GM23338 (cell line): ENCODE measurements at regions not wholly inside any gene's neighbourhood (a gene's known extent, or its start where the extent isn't known, plus 50 kb on each side); places are given as distances from the start of the nearest gene placed in this dataset.

ENCODE experiments used
- ATAC-seq: fragments of 200-7000 bp; cut with Tn5 transposase; 3 replicates; pipeline ENCODE4 v1.9.1; 2020
- DNase-seq: peaks from one replicate; pipeline ENCODE4 v3.0.0-alpha.2; 2015; ENCODE audit warnings: low spot score
- H2AFZ ChIP-seq: fragments of 200-600 bp; sonication (generic); 2 replicates; pipeline ENCODE4 v1.8.0; 2016; ENCODE audit warnings: antibody characterized with exemption, mild to moderate bottlenecking, moderate library complexity
- H3F3A ChIP-seq: fragments of 200-600 bp; sonication (generic); replicated peaks from 2 replicates; pipeline ENCODE4 v1.8.0; 2017; ENCODE audit warnings: antibody characterized with exemption, mixed run types, low read depth
- H3K27ac ChIP-seq: fragments of 200-600 bp; sonication (generic); 2 replicates; pipeline ENCODE4 v1.6.1; 2016; ENCODE audit warnings: low read depth
- H3K27me3 ChIP-seq: fragments of 200-600 bp; sonication (generic); 2 replicates; pipeline ENCODE4 v1.8.0; 2016; ENCODE audit warnings: mild to moderate bottlenecking, mixed run types, moderate library complexity; ENCODE audit not compliant: insufficient read depth
- H3K36me3 ChIP-seq: fragments of 200-600 bp; sonication (generic); 2 replicates; pipeline ENCODE4 v1.8.0; 2016; ENCODE audit warnings: mild to moderate bottlenecking; ENCODE audit not compliant: insufficient read depth
- H3K4me1 ChIP-seq: fragments of 200-600 bp; sonication (generic); 2 replicates; pipeline ENCODE4 v1.8.0; 2016; ENCODE audit warnings: mild to moderate bottlenecking, moderate library complexity; ENCODE audit not compliant: insufficient read depth
- H3K4me2 ChIP-seq: fragments of 200-600 bp; sonication (generic); 2 replicates; pipeline ENCODE4 v1.7.1; 2017; ENCODE audit warnings: mixed run types
- H3K4me3 ChIP-seq: fragments of 200-600 bp; sonication (generic); 2 replicates; pipeline ENCODE4 v1.6.1; 2016; ENCODE audit warnings: mixed run types
- H3K79me2 ChIP-seq: fragments of 200-600 bp; sonication (generic); replicated peaks from 2 replicates; pipeline ENCODE4 v1.8.0; 2017; ENCODE audit warnings: mild to moderate bottlenecking; ENCODE audit not compliant: insufficient read depth
- H3K9me2 ChIP-seq: fragments of 200-600 bp; sonication (generic); 2 replicates; pipeline ENCODE4 v1.8.0; 2017; ENCODE audit not compliant: insufficient read depth
- H4K20me1 ChIP-seq: fragments of 200-600 bp; sonication (generic); replicated peaks from 2 replicates; pipeline ENCODE4 v1.8.0; 2017; ENCODE audit warnings: mild to moderate bottlenecking; ENCODE audit not compliant: insufficient read depth
- H3K27ac Mint-ChIP-seq: 2 replicates; pipeline ENCODE4 v1.8.0; 2020; ENCODE audit warnings: inconsistent platforms, mild to moderate bottlenecking, moderate library complexity, mixed read lengths
- H3K27me3 Mint-ChIP-seq: 3 replicates; pipeline ENCODE4 v1.8.0; 2022; ENCODE audit warnings: low read depth, mild to moderate bottlenecking, moderate library complexity, mixed read lengths, inconsistent platforms; ENCODE audit not compliant: insufficient read depth, poor library complexity
- H3K36me3 Mint-ChIP-seq: 3 replicates; pipeline ENCODE4 v1.8.0; 2021; ENCODE audit warnings: low read depth, mild to moderate bottlenecking, inconsistent platforms, moderate library complexity, mixed read lengths
- H3K4me1 Mint-ChIP-seq: 3 replicates; pipeline ENCODE4 v1.8.0; 2020; ENCODE audit warnings: mild to moderate bottlenecking, inconsistent platforms, mixed read lengths
- H3K4me3 Mint-ChIP-seq: 3 replicates; pipeline ENCODE4 v1.8.0; 2021; ENCODE audit warnings: moderate library complexity, mild to moderate bottlenecking, inconsistent platforms, mixed read lengths
- H3K9me3 Mint-ChIP-seq: 3 replicates; pipeline ENCODE4 v1.8.0; 2020; ENCODE audit warnings: moderate library complexity, mild to moderate bottlenecking, inconsistent platforms, mixed read lengths
- CREB1 ChIP-seq: fragments of 250-450 bp; sonication (Bioruptor Pico); IDR thresholded peaks from 2 replicates; pipeline ENCODE4 v1.5.0; 2020; ENCODE audit warnings: low read depth, mild to moderate bottlenecking, moderate library complexity
- ETS1 ChIP-seq: IDR thresholded peaks from 2 replicates; pipeline ENCODE4 v1.6.1; 2016; ENCODE audit warnings: antibody characterized with exemption
- EZH2 ChIP-seq: fragments of 200-600 bp; sonication (generic); IDR thresholded peaks from one replicate; pipeline ENCODE4 v1.8.0; 2017; ENCODE audit warnings: antibody characterized with exemption, mild to moderate bottlenecking, low read depth; ENCODE audit not compliant: unreplicated experiment
- EZH2phosphoT487 ChIP-seq: fragments of 200-600 bp; sonication (generic); IDR thresholded peaks from one replicate; pipeline ENCODE4 v1.8.1; 2018; ENCODE audit warnings: antibody characterized with exemption; ENCODE audit not compliant: unreplicated experiment
- JUNB ChIP-seq: IDR thresholded peaks from one replicate; pipeline ENCODE4 v1.6.1; 2016; ENCODE audit warnings: antibody characterized with exemption; ENCODE audit not compliant: unreplicated experiment
- POLR2AphosphoS5 ChIP-seq: IDR thresholded peaks from 2 replicates; pipeline ENCODE4 v1.6.1; 2016; ENCODE audit warnings: antibody characterized with exemption, low read depth
- STAT1 ChIP-seq: IDR thresholded peaks from one replicate; pipeline ENCODE4 v1.6.1; 2016; ENCODE audit warnings: antibody characterized with exemption; ENCODE audit not compliant: unreplicated experiment
- ZNF114 ChIP-seq: fragments of 250-450 bp; sonication (Bioruptor Pico); IDR thresholded peaks from 2 replicates; pipeline ENCODE4 v1.5.0; 2020; ENCODE audit warnings: mild to moderate bottlenecking, moderate library complexity
- ZNF462 ChIP-seq: fragments of 250-450 bp; sonication (Bioruptor Pico); IDR thresholded peaks from 2 replicates; pipeline ENCODE4 v1.5.0; 2020; ENCODE audit warnings: mild to moderate bottlenecking, moderate library complexity

- Histone ChIP-seq H3K27ac (no peak overlapping the region), H3K4me3 (no peak overlapping the region), H3K36me3 (no peaks in the 10 kb centered on the region), H3K4me2 (no peak overlapping the region), H3K4me1 (peaks cover 5% of the 10 kb centered on the region), H3K79me2 (no peaks in the 10 kb centered on the region), H3K9me2 (no peaks in the 10 kb centered on the region), H3K27me3 (no peaks in the 10 kb centered on the region), H2AFZ (peak overlapping the region; percentile 77), H4K20me1 (no peaks in the 10 kb centered on the region), H3F3A (no peaks in the 10 kb centered on the region)
- Mint-ChIP-seq H3K4me1 (peaks cover 3% of the 10 kb centered on the region; the same call in 2 of the 3 replicates), H3K27ac (no peak overlapping the region), H3K4me3 (no peak overlapping the region), H3K27me3 (no peaks in the 10 kb centered on the region), H3K9me3 (peaks cover 2% of the 10 kb centered on the region; the same call in 2 of the 3 replicates), H3K36me3 (no peaks in the 10 kb centered on the region)
- no peak for DNase-seq
- ATAC-seq: no peak
- TF ChIP-seq ZNF114 (CRISPR knock-in tag) (no peak), POLR2AphosphoS5 (no peak), ZNF462 (CRISPR knock-in tag) (no peak), CREB1 (no peak), ETS1 (no peak), STAT1 (no peak), JUNB (no peak), EZH2phosphoT487 (no peak), EZH2 (no peak)
Measured at GRCh38 chr7:110130669-110131068, 960.3 kb upstream of the LRRN3 start.
